T-helper 2 cell treated with Interferon-gamma antibody and Interleukin-4, amounts not matched to agents 5 μg/mL and 100 μg/mL, for 36 hours (primary cell): ENCODE measurements at regions not wholly inside any gene's neighbourhood (a gene's known extent, or its start where the extent isn't known, plus 50 kb on each side); places are given as distances from the start of the nearest gene placed in this dataset.

Source experiments
- DNase-seq: peaks from one replicate; pipeline ENCODE4 v3.0.0; 2021; ENCODE audit warnings: low spot score
- H3K27ac Mint-ChIP-seq: one replicate; pipeline ENCODE4 v1.8.0; 2021; ENCODE audit warnings: mild to moderate bottlenecking, mixed read lengths
- H3K27me3 Mint-ChIP-seq: one replicate; pipeline ENCODE4 v1.8.0; 2021; ENCODE audit warnings: low read depth, mixed read lengths
- H3K36me3 Mint-ChIP-seq: one replicate; pipeline ENCODE4 v1.8.0; 2021; ENCODE audit warnings: low read depth, mixed read lengths
- H3K4me1 Mint-ChIP-seq: one replicate; pipeline ENCODE4 v1.8.0; 2021; ENCODE audit warnings: low read depth, mixed read lengths
- H3K4me3 Mint-ChIP-seq: one replicate; pipeline ENCODE4 v1.8.0; 2022; ENCODE audit warnings: mild to moderate bottlenecking, moderate library complexity, mixed read lengths
- H3K9me3 Mint-ChIP-seq: one replicate; pipeline ENCODE4 v1.8.0; 2021; ENCODE audit warnings: mixed read lengths

- H3K36me3 Mint-ChIP-seq, result no peaks in the 10 kb centered on the region
- peaks cover 12% of the 10 kb centered on the region for H3K4me1 Mint-ChIP-seq
- H3K9me3 Mint-ChIP-seq, result no peaks in the 10 kb centered on the region
- no peak overlapping the region for H3K27ac Mint-ChIP-seq
- H3K27me3 Mint-ChIP-seq, result peaks cover 53% of the 10 kb centered on the region
- peak; percentile 10 for DNase-seq
- peak overlapping the region; percentile 78 for H3K4me3 Mint-ChIP-seq
Measured at GRCh38 chr12:30822385-30823155, 67.8 kb upstream of the CAPRIN2 start.

GRCh38 chr12:30820406-30820946 is 65.7 kb upstream of the CAPRIN2 start:
- H3K27ac Mint-ChIP-seq, result no peak overlapping the region
- no peak for DNase-seq
- H3K9me3 Mint-ChIP-seq, result no peaks in the 10 kb centered on the region
- no peak overlapping the region for H3K4me3 Mint-ChIP-seq
- H3K36me3 Mint-ChIP-seq, result no peaks in the 10 kb centered on the region
- peaks cover 63% of the 10 kb centered on the region for H3K27me3 Mint-ChIP-seq
- H3K4me1 Mint-ChIP-seq, result peaks cover 12% of the 10 kb centered on the region

- no peaks in the 10 kb centered on the region for H3K36me3 Mint-ChIP-seq
- peaks cover 55% of the 10 kb centered on the region for H3K27me3 Mint-ChIP-seq
- H3K4me1 Mint-ChIP-seq, result peaks cover 12% of the 10 kb centered on the region
- no peak for DNase-seq
- H3K4me3 Mint-ChIP-seq, result no peak overlapping the region
- H3K27ac Mint-ChIP-seq, result no peak overlapping the region
- H3K9me3 Mint-ChIP-seq, result no peaks in the 10 kb centered on the region
Measured at GRCh38 chr12:30818562-30818961, 63.8 kb upstream of the CAPRIN2 start.

GRCh38 chr12:30816742-30817465 is 62.2 kb upstream of the CAPRIN2 start:
- H3K27me3 Mint-ChIP-seq, result peaks cover 51% of the 10 kb centered on the region
- no peaks in the 10 kb centered on the region for H3K36me3 Mint-ChIP-seq

GRCh38 chr12:30814295-30814655 is 59.5 kb upstream of the CAPRIN2 start:
- no peak for DNase-seq
- Mint-ChIP-seq H3K36me3 (no peaks in the 10 kb centered on the region), H3K4me3 (no peak overlapping the region), H3K4me1 (no peaks in the 10 kb centered on the region), H3K9me3 (no peaks in the 10 kb centered on the region), H3K27ac (no peak overlapping the region), H3K27me3 (peaks cover 37% of the 10 kb centered on the region)

More at GRCh38 chr12:30816742-30817465, 62.2 kb upstream of the CAPRIN2 start:
- H3K9me3 Mint-ChIP-seq, result no peaks in the 10 kb centered on the region
- peaks cover 3% of the 10 kb centered on the region for H3K4me1 Mint-ChIP-seq
- no peak overlapping the region for H3K27ac Mint-ChIP-seq
- H3K4me3 Mint-ChIP-seq, result no peak overlapping the region
- DNase-seq, result no peak

- Mint-ChIP-seq H3K27ac (no peak overlapping the region), H3K27me3 (peaks cover 31% of the 10 kb centered on the region), H3K36me3 (no peaks in the 10 kb centered on the region), H3K4me1 (no peaks in the 10 kb centered on the region), H3K9me3 (no peaks in the 10 kb centered on the region), H3K4me3 (no peak overlapping the region)
- no peak for DNase-seq
Measured at GRCh38 chr12:30813525-30814294, 59.0 kb upstream of the CAPRIN2 start.

GRCh38 chr12:30811966-30812365 is 57.2 kb upstream of the CAPRIN2 start:
- Mint-ChIP-seq H3K27ac (no peak overlapping the region), H3K36me3 (no peaks in the 10 kb centered on the region), H3K4me1 (no peaks in the 10 kb centered on the region), H3K27me3 (peaks cover 38% of the 10 kb centered on the region), H3K4me3 (no peak overlapping the region), H3K9me3 (no peaks in the 10 kb centered on the region)
- DNase-seq, result no peak

GRCh38 chr12:30810918-30811317 is 56.2 kb upstream of the CAPRIN2 start:
- no peaks in the 10 kb centered on the region for H3K36me3 Mint-ChIP-seq
- H3K4me3 Mint-ChIP-seq, result no peak overlapping the region
- no peaks in the 10 kb centered on the region for H3K4me1 Mint-ChIP-seq
- H3K9me3 Mint-ChIP-seq, result no peaks in the 10 kb centered on the region
- no peak overlapping the region for H3K27ac Mint-ChIP-seq
- peaks cover 37% of the 10 kb centered on the region for H3K27me3 Mint-ChIP-seq
- no peak for DNase-seq

GRCh38 chr12:30807695-30808034 is 52.9 kb upstream of the CAPRIN2 start:
- no peak overlapping the region for H3K4me3 Mint-ChIP-seq
- H3K27me3 Mint-ChIP-seq, result peaks cover 32% of the 10 kb centered on the region
- H3K27ac Mint-ChIP-seq, result no peak overlapping the region
- no peaks in the 10 kb centered on the region for H3K9me3 Mint-ChIP-seq
- no peak for DNase-seq
- H3K36me3 Mint-ChIP-seq, result no peaks in the 10 kb centered on the region
- H3K4me1 Mint-ChIP-seq, result no peaks in the 10 kb centered on the region

GRCh38 chr12:30806989-30807694 is 52.4 kb upstream of the CAPRIN2 start:
- DNase-seq, result peak; percentile 14
- Mint-ChIP-seq H3K36me3 (no peaks in the 10 kb centered on the region), H3K4me3 (no peak overlapping the region), H3K27me3 (peaks cover 31% of the 10 kb centered on the region), H3K4me1 (no peaks in the 10 kb centered on the region), H3K9me3 (no peaks in the 10 kb centered on the region), H3K27ac (no peak overlapping the region)

GRCh38 chr12:30805959-30806358 is 51.2 kb upstream of the CAPRIN2 start:
- no peaks in the 10 kb centered on the region for H3K36me3 Mint-ChIP-seq
- H3K27me3 Mint-ChIP-seq, result peaks cover 26% of the 10 kb centered on the region
- no peak overlapping the region for H3K4me3 Mint-ChIP-seq
- H3K9me3 Mint-ChIP-seq, result no peaks in the 10 kb centered on the region
- DNase-seq, result no peak
- no peak overlapping the region for H3K27ac Mint-ChIP-seq
- no peaks in the 10 kb centered on the region for H3K4me1 Mint-ChIP-seq
